SU-DHL-6 (cell line): ENCODE measurements at regions not wholly inside any gene's neighbourhood (a gene's known extent, or its start where the extent isn't known, plus 50 kb on each side); places are given as distances from the start of the nearest gene placed in this dataset.

ENCODE experiments used
- H2AFZ ChIP-seq: fragments of 200-600 bp; sonication (generic); 2 replicates; pipeline ENCODE4 v1.6.1; 2014; ENCODE audit warnings: low read depth, mild to moderate bottlenecking, moderate library complexity, mixed read lengths, antibody characterized with exemption, low read length; ENCODE audit not compliant: severe bottlenecking
- H3F3A ChIP-seq: fragments of 200-600 bp; shearing (Covaris generic); 2 replicates; pipeline ENCODE4 v1.6.0; 2016; ENCODE audit warnings: antibody characterized with exemption, mild to moderate bottlenecking; ENCODE audit not compliant: insufficient read depth
- H3K27ac ChIP-seq: fragments of 200-600 bp; sonication (generic); 2 replicates; pipeline ENCODE4 v1.5.1; 2016; ENCODE audit warnings: low read depth, mild to moderate bottlenecking, low read length, moderate library complexity, mixed read lengths
- H3K27me3 ChIP-seq: fragments of 200-600 bp; sonication (generic), shearing (Covaris generic); 2 replicates; pipeline ENCODE4 v1.6.0; 2014; ENCODE audit warnings: mild to moderate bottlenecking, low read length
- H3K36me3 ChIP-seq: fragments of 200-600 bp; sonication (generic); 2 replicates; pipeline ENCODE4 v1.6.1; 2014; ENCODE audit warnings: mild to moderate bottlenecking, low read length, mixed read lengths
- H3K4me2 ChIP-seq: fragments of 300-600, 200-600 bp; shearing (Covaris generic), sonication (generic); 2 replicates; pipeline ENCODE4 v1.6.0; 2014; ENCODE audit warnings: low read length, low read depth, mild to moderate bottlenecking; ENCODE audit not compliant: poor library complexity, severe bottlenecking
- H3K4me3 ChIP-seq: fragments of 200-600 bp; sonication (generic); 2 replicates; pipeline ENCODE4 v1.5.1; 2014; ENCODE audit warnings: antibody characterized with exemption, low read length, mild to moderate bottlenecking, mixed read lengths; ENCODE audit not compliant: insufficient read depth, poor library complexity, severe bottlenecking
- H3K79me2 ChIP-seq: fragments of 200-600 bp; sonication (generic); 2 replicates; pipeline ENCODE4 v1.6.1; 2014; ENCODE audit warnings: mild to moderate bottlenecking, low read length, moderate library complexity; ENCODE audit not compliant: insufficient read depth
- H3K9ac ChIP-seq: fragments of 200-600 bp; sonication (generic); 2 replicates; pipeline ENCODE4 v1.7.0; 2014; ENCODE audit warnings: mild to moderate bottlenecking, low read length
- H3K9me2 ChIP-seq: fragments of 200-600 bp; sonication (generic); replicated peaks from 2 replicates; pipeline ENCODE4 v1.6.1; 2014; ENCODE audit warnings: low read length; ENCODE audit not compliant: insufficient read depth
- H3K9me3 ChIP-seq: fragments of 200-600 bp; sonication (generic); 2 replicates; pipeline ENCODE4 v1.6.1; 2014; ENCODE audit warnings: low read length, mixed read lengths; ENCODE audit not compliant: insufficient read depth
- H4K20me1 ChIP-seq: fragments of 200-600 bp; sonication (generic); 2 replicates; pipeline ENCODE4 v1.6.1; 2014; ENCODE audit warnings: low read depth, mild to moderate bottlenecking, antibody characterized with exemption, low read length, moderate library complexity, mixed read lengths
- CTCF ChIP-seq: fragments of 200-600 bp; sonication (generic); IDR thresholded peaks from one replicate; pipeline ENCODE4 v1.5.1; 2017; ENCODE audit warnings: antibody characterized with exemption, mild to moderate bottlenecking, low read length, moderate library complexity; ENCODE audit not compliant: insufficient read depth, poor library complexity, severe bottlenecking
- EZH2phosphoT487 ChIP-seq: fragments of 200-600 bp; sonication (generic), shearing (Covaris generic); conservative IDR thresholded peaks from 2 replicates; pipeline ENCODE4 v1.6.1; 2018; ENCODE audit warnings: mild to moderate bottlenecking, antibody characterized with exemption, low read length, moderate library complexity, mixed read lengths

- H3K9ac ChIP-seq, result no peak overlapping the region
- H3K27me3 ChIP-seq, result no peaks in the 10 kb centered on the region
- no peak overlapping the region for H2AFZ ChIP-seq
- H3K9me2 ChIP-seq, result no peaks in the 10 kb centered on the region
- H3K4me3 ChIP-seq, result no peak overlapping the region
- no peak overlapping the region for H3K27ac ChIP-seq
- no peaks in the 10 kb centered on the region for H3K36me3 ChIP-seq
- TF ChIP-seq EZH2phosphoT487 (no peak), CTCF (no peak)
- no peaks in the 10 kb centered on the region for H3K9me3 ChIP-seq
- H3K4me2 ChIP-seq, result no peak overlapping the region
- H4K20me1 ChIP-seq, result no peaks in the 10 kb centered on the region
- H3K79me2 ChIP-seq, result no peaks in the 10 kb centered on the region
- no peaks in the 10 kb centered on the region for H3F3A ChIP-seq
Observed at GRCh38 chr6:137291441-137291840, 72.3 kb upstream of the IFNGR1 start.

GRCh38 chr6:137290601-137291261 is 71.5 kb upstream of the IFNGR1 start:
- Histone ChIP-seq H3K36me3 (no peaks in the 10 kb centered on the region), H3K79me2 (no peaks in the 10 kb centered on the region), H3K27ac (no peak overlapping the region), H3K4me3 (no peak overlapping the region), H2AFZ (no peak overlapping the region), H3K9ac (no peak overlapping the region), H4K20me1 (no peaks in the 10 kb centered on the region), H3K9me2 (no peaks in the 10 kb centered on the region), H3F3A (no peaks in the 10 kb centered on the region), H3K27me3 (no peaks in the 10 kb centered on the region), H3K4me2 (no peak overlapping the region), H3K9me3 (no peaks in the 10 kb centered on the region)
- no peak for TF ChIP-seq CTCF

- TF ChIP-seq CTCF (no peak), EZH2phosphoT487 (no peak)
- Histone ChIP-seq H3K4me3 (no peak overlapping the region), H2AFZ (no peak overlapping the region), H3K9ac (no peak overlapping the region), H3K4me2 (no peak overlapping the region), H3K27me3 (no peaks in the 10 kb centered on the region), H3K27ac (no peak overlapping the region), H3F3A (no peaks in the 10 kb centered on the region), H3K36me3 (no peaks in the 10 kb centered on the region), H4K20me1 (no peaks in the 10 kb centered on the region), H3K9me3 (no peaks in the 10 kb centered on the region), H3K9me2 (no peaks in the 10 kb centered on the region), H3K79me2 (no peaks in the 10 kb centered on the region)
Observed at GRCh38 chr6:137286916-137287315, 67.7 kb upstream of the IFNGR1 start.
